ENCODE measurements at regions not wholly inside any gene's neighbourhood (a gene's known extent, or its start where the extent isn't known, plus 50 kb on each side); places are given as distances from the start of the nearest gene placed in this dataset.

DNA sequence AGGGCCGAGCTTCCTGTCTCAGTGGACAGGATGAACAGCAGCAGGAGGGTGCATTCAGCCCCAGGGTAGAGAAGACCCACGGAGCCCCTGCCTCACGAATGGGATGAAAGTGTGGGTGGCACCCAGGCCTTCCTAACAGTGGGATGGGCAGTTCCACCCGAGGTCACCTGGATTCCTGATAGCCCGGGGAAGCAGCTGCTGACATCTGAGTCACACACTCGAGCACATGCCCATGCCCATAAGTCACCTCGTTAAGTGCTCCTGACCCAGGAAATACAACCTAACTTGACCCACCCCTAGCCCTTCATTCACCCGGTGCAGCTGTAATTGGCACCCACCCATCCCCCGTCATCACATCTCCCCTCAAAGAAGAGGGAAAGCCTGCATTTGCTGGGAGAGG, 85.3 kb upstream of the FOXF1 start:
- H3K4me3 ChIP-seq, result no peak overlapping the region
- TF ChIP-seq, protein P1, sequence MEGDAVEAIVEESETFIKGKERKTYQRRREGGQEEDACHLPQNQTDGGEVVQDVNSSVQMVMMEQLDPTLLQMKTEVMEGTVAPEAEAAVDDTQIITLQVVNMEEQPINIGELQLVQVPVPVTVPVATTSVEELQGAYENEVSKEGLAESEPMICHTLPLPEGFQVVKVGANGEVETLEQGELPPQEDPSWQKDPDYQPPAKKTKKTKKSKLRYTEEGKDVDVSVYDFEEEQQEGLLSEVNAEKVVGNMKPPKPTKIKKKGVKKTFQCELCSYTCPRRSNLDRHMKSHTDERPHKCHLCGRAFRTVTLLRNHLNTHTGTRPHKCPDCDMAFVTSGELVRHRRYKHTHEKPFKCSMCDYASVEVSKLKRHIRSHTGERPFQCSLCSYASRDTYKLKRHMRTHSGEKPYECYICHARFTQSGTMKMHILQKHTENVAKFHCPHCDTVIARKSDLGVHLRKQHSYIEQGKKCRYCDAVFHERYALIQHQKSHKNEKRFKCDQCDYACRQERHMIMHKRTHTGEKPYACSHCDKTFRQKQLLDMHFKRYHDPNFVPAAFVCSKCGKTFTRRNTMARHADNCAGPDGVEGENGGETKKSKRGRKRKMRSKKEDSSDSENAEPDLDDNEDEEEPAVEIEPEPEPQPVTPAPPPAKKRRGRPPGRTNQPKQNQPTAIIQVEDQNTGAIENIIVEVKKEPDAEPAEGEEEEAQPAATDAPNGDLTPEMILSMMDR (IDR thresholded peaks at IDR 0.05), result no peak
- no peaks in the 10 kb centered on the region for H3K4me1 ChIP-seq
- ATAC-seq (no peak), DNase-seq (no peak)
- WGBS, 2 donors, result 60 to 65% methylated on average over 9 of the region's 9 CpGs
- intact Hi-C loops (cut with DNase I), result no loop called here
- no peaks in the 10 kb centered on the region for H3K36me3 ChIP-seq
- peaks cover 0 to 24% (median 3%) of the 10 kb centered on the region in 11 donors for H3K9me3 ChIP-seq
- no peak overlapping the region for H3K27ac ChIP-seq
- peaks cover 0 to 24% (median 9%) of the 10 kb centered on the region in 7 donors for H3K27me3 ChIP-seq

- peaks cover 0 to 21% (median 3%) of the 10 kb centered on the region in 11 donors for H3K9me3 ChIP-seq
- TF ChIP-seq, protein P1 (IDR thresholded peaks at IDR 0.05), result no peak
- ATAC-seq (no peak), DNase-seq (no peak)
- H3K4me1 ChIP-seq, result no peaks in the 10 kb centered on the region
- no peaks in the 10 kb centered on the region for H3K36me3 ChIP-seq
- peaks cover 0 to 25% (median 16%) of the 10 kb centered on the region in 7 donors for H3K27me3 ChIP-seq
- H3K27ac ChIP-seq, result no peak overlapping the region
- WGBS, 2 donors, result 93 to 94% methylated on average over 12 of the region's 12 CpGs
- no peak overlapping the region for H3K4me3 ChIP-seq
- intact Hi-C loops (cut with DNase I), result no loop called here
These were observed 84.2 kb upstream of the FOXF1 start for GRCh38 chr16:86426063-86426642.

- ATAC-seq, result no peak
These were observed 82.9 kb upstream of the FOXF1 start for GRCh38 chr16:86427433-86427851.

GRCh38 chr16:86428729-86429517, 81.4 kb upstream of the FOXF1 start:
- intact Hi-C loops (cut with DNase I), result no loop called here
- H3K9me3 ChIP-seq, result no peaks in the 10 kb centered on the region
- no peaks in the 10 kb centered on the region for H3K36me3 ChIP-seq
- H3K4me1 ChIP-seq, result no peaks in the 10 kb centered on the region
- H3K27ac ChIP-seq, result no peak overlapping the region
- TF ChIP-seq, protein P1 (IDR thresholded peaks at IDR 0.05), result no peak
- 57 to 62% methylated on average over 12 of the region's 12 CpGs for WGBS, 2 donors
- ATAC-seq, result peak in 5 of 8 donors; percentile 14 to 56 (median 33)
- no peak for DNase-seq
- peaks cover 0 to 49% (median 24%) of the 10 kb centered on the region in 7 donors for H3K27me3 ChIP-seq
- H3K4me3 ChIP-seq, result no peak overlapping the region

More at GRCh38 chr16:86427433-86427851, 82.9 kb upstream of the FOXF1 start:
- no peak overlapping the region for H3K27ac ChIP-seq
- peaks cover 0 to 34% (median 23%) of the 10 kb centered on the region in 7 donors for H3K27me3 ChIP-seq
- H3K36me3 ChIP-seq, result no peaks in the 10 kb centered on the region
- H3K9me3 ChIP-seq, result peaks cover 0 to 8% (median 0%) of the 10 kb centered on the region in 11 donors
- TF ChIP-seq, protein P1 (IDR thresholded peaks at IDR 0.05), result no peak
- no peak for DNase-seq
- intact Hi-C loops (cut with DNase I), result no loop called here
- no peaks in the 10 kb centered on the region for H3K4me1 ChIP-seq
- no peak overlapping the region for H3K4me3 ChIP-seq
- WGBS, 2 donors, result 86 to 88% methylated on average over 8 of the region's 8 CpGs

All from heart right ventricle (tissue), 16 donors.